ENCODE measurements at regions not wholly inside any gene's neighbourhood (a gene's known extent, or its start where the extent isn't known, plus 50 kb on each side); places are given as distances from the start of the nearest gene placed in this dataset.

DNA sequence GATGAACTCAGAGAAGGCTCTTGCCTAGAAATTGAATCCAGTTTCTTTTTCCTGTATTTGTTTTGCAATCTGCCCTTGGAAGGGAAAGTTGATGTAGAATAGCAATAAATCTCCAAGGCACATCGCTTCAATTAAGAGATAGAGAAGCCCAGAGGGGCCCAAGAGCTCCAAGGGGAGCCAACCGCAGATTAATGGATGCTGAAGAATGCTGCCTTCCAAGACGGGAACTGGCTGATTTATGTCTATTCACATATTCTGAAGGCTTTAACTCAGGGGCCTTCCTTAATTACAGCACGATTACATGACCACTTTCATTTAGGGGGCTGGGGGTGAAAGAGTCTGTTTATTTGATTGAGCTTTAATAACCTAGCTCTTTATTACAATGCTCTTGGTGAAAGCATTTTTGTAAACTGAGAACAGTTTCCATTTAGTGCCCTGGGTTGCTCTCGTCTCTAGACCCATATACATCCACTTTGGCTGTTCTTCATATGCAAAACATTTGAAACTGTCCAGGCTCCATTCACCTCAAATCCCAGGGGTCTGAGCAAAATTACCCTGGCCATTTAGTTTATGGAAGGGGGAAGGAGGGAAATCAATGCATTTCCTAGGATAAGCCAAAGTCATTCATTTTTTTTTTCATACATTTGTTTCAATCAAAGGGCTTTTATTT lies 87.4 kb upstream of the CLDN14 start:
- 59 to 61% methylated on average over 5 of the region's 5 CpGs for WGBS, 2 donors
- no peak for ATAC-seq
- Histone ChIP-seq H3K36me3 (no peaks in the 10 kb centered on the region), H3K4me3 (no peak overlapping the region), H3K4me1 (no peaks in the 10 kb centered on the region), H3K27ac (no peak overlapping the region), H3K9me3 (no peaks in the 10 kb centered on the region), H3K27me3 (no peaks in the 10 kb centered on the region)
- FAIRE-seq, result no peak
- TF ChIP-seq, protein P1, sequence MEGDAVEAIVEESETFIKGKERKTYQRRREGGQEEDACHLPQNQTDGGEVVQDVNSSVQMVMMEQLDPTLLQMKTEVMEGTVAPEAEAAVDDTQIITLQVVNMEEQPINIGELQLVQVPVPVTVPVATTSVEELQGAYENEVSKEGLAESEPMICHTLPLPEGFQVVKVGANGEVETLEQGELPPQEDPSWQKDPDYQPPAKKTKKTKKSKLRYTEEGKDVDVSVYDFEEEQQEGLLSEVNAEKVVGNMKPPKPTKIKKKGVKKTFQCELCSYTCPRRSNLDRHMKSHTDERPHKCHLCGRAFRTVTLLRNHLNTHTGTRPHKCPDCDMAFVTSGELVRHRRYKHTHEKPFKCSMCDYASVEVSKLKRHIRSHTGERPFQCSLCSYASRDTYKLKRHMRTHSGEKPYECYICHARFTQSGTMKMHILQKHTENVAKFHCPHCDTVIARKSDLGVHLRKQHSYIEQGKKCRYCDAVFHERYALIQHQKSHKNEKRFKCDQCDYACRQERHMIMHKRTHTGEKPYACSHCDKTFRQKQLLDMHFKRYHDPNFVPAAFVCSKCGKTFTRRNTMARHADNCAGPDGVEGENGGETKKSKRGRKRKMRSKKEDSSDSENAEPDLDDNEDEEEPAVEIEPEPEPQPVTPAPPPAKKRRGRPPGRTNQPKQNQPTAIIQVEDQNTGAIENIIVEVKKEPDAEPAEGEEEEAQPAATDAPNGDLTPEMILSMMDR (IDR thresholded peaks at IDR 0.05), result no peak
- no peak for DNase-seq
- intact Hi-C loops (cut with DNase I), result no loop called here

GRCh38 chr21:36569511-36569910 lies 89.6 kb upstream of the CLDN14 start:
- Histone ChIP-seq H3K4me3 (no peak overlapping the region), H3K36me3 (no peaks in the 10 kb centered on the region), H3K9me3 (no peaks in the 10 kb centered on the region), H3K27ac (no peak overlapping the region), H3K4me1 (no peaks in the 10 kb centered on the region), H3K27me3 (no peaks in the 10 kb centered on the region)
- ATAC-seq, result no peak
- WGBS, 2 donors, result 74 to 85% methylated on average over 6 of the region's 6 CpGs
- intact Hi-C loops (cut with DNase I), result no loop called here
- FAIRE-seq, result no peak
- TF ChIP-seq, protein P1 (IDR thresholded peaks at IDR 0.05), result no peak
- DNase-seq, result no peak

GRCh38 chr21:36571556-36571955 lies 91.6 kb upstream of the CLDN14 start:
- H3K4me3 ChIP-seq, result no peak overlapping the region
- TF ChIP-seq, protein P1 (IDR thresholded peaks at IDR 0.05), result no peak
- no peak overlapping the region for H3K27ac ChIP-seq
- H3K4me1 ChIP-seq, result no peaks in the 10 kb centered on the region
- H3K36me3 ChIP-seq, result no peaks in the 10 kb centered on the region
- FAIRE-seq, result no peak
- 31 to 34% methylated on average over 10 of the region's 10 CpGs for WGBS, 2 donors
- no peaks in the 10 kb centered on the region for H3K9me3 ChIP-seq
- intact Hi-C loops (cut with DNase I), result no loop called here
- DNase-seq, result no peak
- no peak for ATAC-seq
- no peaks in the 10 kb centered on the region for H3K27me3 ChIP-seq

GRCh38 chr21:36572039-36572438 lies 92.1 kb upstream of the CLDN14 start:
- Histone ChIP-seq H3K4me1 (no peaks in the 10 kb centered on the region), H3K9me3 (no peaks in the 10 kb centered on the region), H3K27me3 (no peaks in the 10 kb centered on the region), H3K27ac (no peak overlapping the region), H3K36me3 (no peaks in the 10 kb centered on the region), H3K4me3 (no peak overlapping the region)
- ATAC-seq (no peak), DNase-seq (no peak), FAIRE-seq (no peak)
- TF ChIP-seq, protein P1 (IDR thresholded peaks at IDR 0.05), result no peak
- intact Hi-C loops (cut with DNase I), result no loop called here
- 79 to 87% methylated on average over 7 of the region's 7 CpGs for whole genome bisulfite sequencing, 2 donors

GRCh38 chr21:36575306-36575705 lies 95.4 kb upstream of the CLDN14 start:
- DNase-seq (no peak), FAIRE-seq (no peak), ATAC-seq (no peak)
- WGBS, 2 donors, result 60 to 70% methylated on average over 3 of the region's 3 CpGs
- intact Hi-C loops (cut with DNase I), result no loop called here
- Histone ChIP-seq H3K4me1 (no peaks in the 10 kb centered on the region), H3K36me3 (no peaks in the 10 kb centered on the region), H3K9me3 (no peaks in the 10 kb centered on the region), H3K4me3 (no peak overlapping the region), H3K27ac (no peak overlapping the region), H3K27me3 (no peaks in the 10 kb centered on the region)
- TF ChIP-seq, protein P1 (IDR thresholded peaks at IDR 0.05), result no peak
